LNCaP clone FGC (cell line): ENCODE measurements at regions not wholly inside any gene's neighbourhood (a gene's known extent, or its start where the extent isn't known, plus 50 kb on each side); places are given as distances from the start of the nearest gene placed in this dataset.

Source experiments
- DNase-seq: peaks from one replicate; pipeline ENCODE4 v3.0.0-alpha.2; 2011; ENCODE audit warnings: low read depth
- H3K4me3 ChIP-seq: 2 replicates; pipeline ENCODE4 v1.5.1; 2011; ENCODE audit warnings: mild to moderate bottlenecking, low read depth, low read length, control low read depth
- CTCF ChIP-seq: IDR thresholded peaks from 2 replicates; pipeline ENCODE4 v1.5.1; 2012; ENCODE audit warnings: mild to moderate bottlenecking; ENCODE audit not compliant: control insufficient read depth, insufficient read depth; ENCODE audit errors: extremely low read depth

- H3K4me3 ChIP-seq = no peak overlapping the region
- no peak for TF ChIP-seq CTCF
- DNase-seq = no peak
Measured at GRCh38 chr5:130496215-130496614, 592.0 kb downstream of the CHSY3 start.

GRCh38 chr5:130488252-130488651 lies 584.0 kb downstream of the CHSY3 start:
- no peak overlapping the region for H3K4me3 ChIP-seq
- no peak for DNase-seq
- TF ChIP-seq CTCF = no peak

GRCh38 chr5:130479045-130479804 lies 575.0 kb downstream of the CHSY3 start:
- no peak overlapping the region for H3K4me3 ChIP-seq
- no peak for DNase-seq
- TF ChIP-seq CTCF = no peak

- no peak overlapping the region for H3K4me3 ChIP-seq
- no peak for DNase-seq
- no peak for TF ChIP-seq CTCF
Measured at GRCh38 chr5:130476325-130476724, 572.1 kb downstream of the CHSY3 start.

GRCh38 chr5:130462516-130462915 lies 558.3 kb downstream of the CHSY3 start:
- no peak for TF ChIP-seq CTCF
- no peak for DNase-seq
- H3K4me3 ChIP-seq = no peak overlapping the region

- no peak for DNase-seq
- H3K4me3 ChIP-seq = no peak overlapping the region
- TF ChIP-seq CTCF = no peak
Measured at GRCh38 chr5:130455175-130455574, 550.9 kb downstream of the CHSY3 start.

- no peak for TF ChIP-seq CTCF
- DNase-seq = no peak
- no peak overlapping the region for H3K4me3 ChIP-seq
Measured at GRCh38 chr5:130452744-130453143, 548.5 kb downstream of the CHSY3 start.
